Kasumi-1 (cell line): ENCODE measurements at regions not wholly inside any gene's neighbourhood (a gene's known extent, or its start where the extent isn't known, plus 50 kb on each side); places are given as distances from the start of the nearest gene placed in this dataset.

ENCODE experiments used
- DNase-seq, 2 experiments: peaks; one replicate each; lab custom pipeline; 2025; lab: John Stamatoyannopoulos, UW

- no peak for DNase-seq
Measured at GRCh38 chr2:145344076-145344724, 824.3 kb upstream of the ZEB2 start.

GRCh38 chr2:145343287-145343686, 823.4 kb upstream of the ZEB2 start:
- no peak for DNase-seq

- no peak for DNase-seq
Measured at GRCh38 chr2:145341536-145341935, 821.6 kb upstream of the ZEB2 start.

GRCh38 chr2:145339646-145340045, 819.7 kb upstream of the ZEB2 start:
- no peak for DNase-seq

- DNase-seq = no peak
Measured at GRCh38 chr2:145332210-145332898, 812.4 kb upstream of the ZEB2 start.

GRCh38 chr2:145329971-145330370, 810.1 kb upstream of the ZEB2 start:
- no peak for DNase-seq

GRCh38 chr2:145325485-145325884, 805.6 kb upstream of the ZEB2 start:
- DNase-seq = no peak

GRCh38 chr2:145324748-145325147, 804.8 kb upstream of the ZEB2 start:
- peak; percentile 13 to 14 for DNase-seq

DNA sequence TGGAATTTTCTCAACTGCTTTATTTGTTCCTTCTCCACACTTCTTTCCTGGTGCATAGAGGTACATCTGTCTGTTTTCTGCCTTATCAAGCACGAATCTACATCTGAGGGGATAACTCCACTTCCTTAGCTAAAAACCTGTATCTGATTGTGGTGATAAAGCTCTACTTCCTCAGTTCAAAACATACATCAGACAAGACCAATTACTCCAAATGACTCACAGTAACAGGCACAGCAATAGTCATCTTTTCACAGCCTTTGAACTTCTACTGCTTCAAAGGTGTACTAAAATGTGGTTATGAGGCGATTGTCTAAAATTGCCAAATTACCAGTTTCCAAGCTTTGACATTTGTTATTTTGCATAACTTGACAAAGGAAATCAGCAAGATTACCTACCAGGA, 803.6 kb upstream of the ZEB2 start:
- peak; percentile 53 to 68 for DNase-seq

- DNase-seq = no peak
Measured at GRCh38 chr2:145321344-145321743, 801.4 kb upstream of the ZEB2 start.

- no peak for DNase-seq
Measured at GRCh38 chr2:145316496-145316895, 796.6 kb upstream of the ZEB2 start.

DNA sequence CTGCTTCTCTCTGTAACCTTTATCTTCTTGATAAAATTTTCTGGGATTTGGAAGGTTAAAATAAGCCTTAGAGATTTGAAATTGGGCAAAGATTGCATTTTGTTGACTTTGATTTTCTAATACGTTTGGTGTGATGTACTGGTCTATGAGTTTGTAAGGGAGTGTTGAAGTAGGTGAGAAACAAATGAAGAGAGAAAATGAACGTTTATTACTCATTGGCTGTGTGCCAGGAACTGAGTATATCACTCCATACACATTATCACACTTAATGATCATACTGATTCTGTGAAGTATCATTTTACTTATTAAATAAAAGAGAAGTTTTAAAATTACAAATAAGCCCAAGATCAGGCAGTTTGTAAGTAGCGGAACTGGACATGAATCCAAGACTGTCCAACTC, 795.1 kb upstream of the ZEB2 start:
- DNase-seq = no peak

- DNase-seq = no peak
Measured at GRCh38 chr2:145314119-145314633, 794.3 kb upstream of the ZEB2 start.

- DNase-seq = no peak
Measured at GRCh38 chr2:145305889-145306288, 786.0 kb upstream of the ZEB2 start.

DNA sequence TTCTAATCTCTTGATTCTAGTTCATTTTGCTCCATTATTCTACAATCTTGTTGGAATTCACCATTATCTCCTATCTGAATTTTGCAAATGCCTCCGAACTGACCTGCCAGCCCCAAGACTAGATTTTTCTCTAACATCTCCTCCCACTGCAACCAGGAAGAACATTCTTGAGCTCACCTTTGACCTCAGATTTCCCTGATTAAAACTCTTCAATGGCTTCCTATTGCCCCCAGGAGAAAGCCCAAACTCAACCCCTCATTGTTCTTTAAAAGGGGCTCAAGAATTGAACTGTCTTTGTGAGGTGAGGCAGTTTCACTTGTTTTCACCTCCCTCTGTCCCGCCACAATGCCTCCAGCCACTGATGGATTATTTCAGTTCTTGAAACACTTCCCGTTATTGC, 784.6 kb upstream of the ZEB2 start:
- DNase-seq = no peak

- DNase-seq = no peak
Measured at GRCh38 chr2:145303536-145303935, 783.6 kb upstream of the ZEB2 start.

DNA sequence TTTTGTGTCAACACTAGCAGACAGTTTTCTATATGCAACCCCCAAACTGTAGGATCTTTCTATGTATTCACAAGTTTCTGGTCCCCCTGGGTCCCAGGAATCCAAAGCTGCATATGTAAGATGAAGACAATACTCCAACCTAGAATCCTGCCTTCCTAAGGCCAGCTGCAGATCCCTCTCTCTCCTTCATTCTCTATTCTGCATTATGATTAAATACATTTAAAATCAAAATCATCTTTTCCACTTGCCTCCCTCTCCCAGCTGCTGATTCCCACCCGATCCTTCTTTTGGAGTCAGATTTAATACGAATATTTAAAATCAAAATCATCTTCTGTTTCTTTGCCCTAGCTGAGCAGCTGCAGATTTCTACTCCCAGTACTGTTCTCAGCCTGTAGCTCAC, 783.0 kb upstream of the ZEB2 start:
- no peak for DNase-seq

GRCh38 chr2:145302451-145302850, 782.5 kb upstream of the ZEB2 start:
- no peak for DNase-seq

DNA sequence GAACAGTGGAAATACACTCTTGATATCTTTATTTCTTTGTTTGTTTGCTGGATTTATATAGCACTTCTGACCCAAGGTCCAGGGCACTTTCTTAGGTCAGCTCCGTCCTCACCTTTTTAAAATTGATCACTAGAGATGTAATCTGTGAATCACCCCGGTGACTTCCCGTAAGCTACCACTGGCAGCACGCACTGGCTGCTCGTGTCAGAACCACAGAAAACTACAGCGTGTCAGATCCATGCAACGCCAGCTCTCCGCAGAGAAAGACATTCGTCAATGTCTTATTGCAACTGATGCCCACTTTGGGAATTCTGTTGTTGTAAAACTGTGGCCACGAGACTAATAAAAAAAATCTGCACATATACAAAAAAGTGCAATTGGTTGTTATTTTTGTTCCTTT, 779.4 kb upstream of the ZEB2 start:
- DNase-seq = no peak

DNA sequence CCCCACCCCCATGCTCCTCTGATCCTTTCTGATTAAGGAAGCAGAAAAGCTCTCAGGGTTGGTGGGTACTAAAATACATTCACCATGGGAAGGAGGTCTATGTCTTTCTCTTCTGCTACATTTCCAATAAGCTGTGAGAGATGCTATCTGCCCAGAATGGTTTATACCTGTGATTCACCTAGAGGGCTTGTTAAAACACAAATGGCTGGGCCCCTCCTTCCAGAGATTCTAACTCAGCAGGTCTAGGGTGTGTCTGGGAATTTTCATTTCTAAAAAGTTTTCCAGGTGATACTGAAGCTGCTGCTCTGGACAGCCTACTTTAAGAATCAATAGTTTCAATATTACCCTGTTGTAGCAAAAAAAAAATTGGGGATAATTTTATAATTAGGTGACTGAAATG, 772.2 kb upstream of the ZEB2 start:
- no peak for DNase-seq

DNA sequence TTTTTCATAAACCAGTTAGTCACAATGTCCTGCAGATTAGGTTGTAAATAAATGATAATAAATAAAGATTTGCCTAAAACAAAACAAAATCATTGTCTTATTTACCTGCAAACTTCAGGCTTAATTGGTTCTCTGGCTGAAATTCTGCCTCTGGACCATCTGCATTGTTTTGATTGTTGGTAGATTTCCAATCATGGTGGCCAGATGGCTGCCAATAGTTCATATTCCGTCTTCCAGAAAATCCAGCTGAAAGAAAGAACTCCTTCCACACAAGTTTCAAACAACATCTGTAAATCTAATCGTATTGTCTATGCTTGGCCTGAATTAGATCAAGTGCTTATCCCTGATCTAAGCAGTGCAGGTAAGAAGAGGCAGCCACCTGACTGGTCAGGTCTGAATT, 771.1 kb upstream of the ZEB2 start:
- no peak for DNase-seq

GRCh38 chr2:145289946-145290345, 770.0 kb upstream of the ZEB2 start:
- DNase-seq = no peak

GRCh38 chr2:145288650-145289496, 769.0 kb upstream of the ZEB2 start:
- DNase-seq = no peak
